ENCODE measurements at regions not wholly inside any gene's neighbourhood (a gene's known extent, or its start where the extent isn't known, plus 50 kb on each side); places are given as distances from the start of the nearest gene placed in this dataset.

- H3K9me3 Mint-ChIP-seq, result no peaks in the 10 kb centered on the region
- no peak for TF ChIP-seq CTCF (IDR thresholded peaks at IDR 0.05; ENCODE audit: unreplicated experiment in 3 of 3)
- peaks cover 18% of the 10 kb centered on the region for H3K4me1 Mint-ChIP-seq
- H3K4me3 Mint-ChIP-seq, result no peak overlapping the region
- no peaks in the 10 kb centered on the region for H3K27me3 Mint-ChIP-seq (ENCODE audit: low read depth)
- peak overlapping the region in 1 of 3 experiments; percentile 10 for H3K27ac Mint-ChIP-seq
- no peaks in the 10 kb centered on the region for H3K36me3 Mint-ChIP-seq (ENCODE audit: low read depth)
Measured at GRCh38 chr4:165707128-165707527, 165.9 kb upstream of the TLL1 start.

GRCh38 chr4:165709516-165709915, 163.5 kb upstream of the TLL1 start:
- no peak overlapping the region for H3K4me3 Mint-ChIP-seq
- peaks cover 18% of the 10 kb centered on the region for H3K4me1 Mint-ChIP-seq
- TF ChIP-seq CTCF (IDR thresholded peaks at IDR 0.05; ENCODE audit: unreplicated experiment in 3 of 3), result no peak
- H3K27me3 Mint-ChIP-seq (ENCODE audit: low read depth), result no peaks in the 10 kb centered on the region
- H3K27ac Mint-ChIP-seq, result peak overlapping the region in 1 of 3 experiments; percentile 72
- no peaks in the 10 kb centered on the region for H3K9me3 Mint-ChIP-seq
- H3K36me3 Mint-ChIP-seq (ENCODE audit: low read depth), result no peaks in the 10 kb centered on the region

- Mint-ChIP-seq H3K4me3 (no peak overlapping the region), H3K36me3 (ENCODE audit: low read depth) (no peaks in the 10 kb centered on the region), H3K4me1 (peaks cover 18% of the 10 kb centered on the region), H3K9me3 (no peaks in the 10 kb centered on the region), H3K27me3 (ENCODE audit: low read depth) (no peaks in the 10 kb centered on the region), H3K27ac (peak overlapping the region in 2 of 3 experiments; percentile 7 to 34)
- TF ChIP-seq CTCF (IDR thresholded peaks at IDR 0.05; ENCODE audit: unreplicated experiment in 3 of 3), result no peak
Measured at GRCh38 chr4:165709973-165710526, 163.0 kb upstream of the TLL1 start.

GRCh38 chr4:165711436-165711835, 161.6 kb upstream of the TLL1 start:
- H3K36me3 Mint-ChIP-seq (ENCODE audit: low read depth), result no peaks in the 10 kb centered on the region
- no peak overlapping the region for H3K27ac Mint-ChIP-seq
- no peak for TF ChIP-seq CTCF (IDR thresholded peaks at IDR 0.05; ENCODE audit: unreplicated experiment in 3 of 3)
- no peak overlapping the region for H3K4me3 Mint-ChIP-seq
- no peaks in the 10 kb centered on the region for H3K27me3 Mint-ChIP-seq (ENCODE audit: low read depth)
- H3K9me3 Mint-ChIP-seq, result no peaks in the 10 kb centered on the region
- H3K4me1 Mint-ChIP-seq, result peaks cover 18% of the 10 kb centered on the region

GRCh38 chr4:165711912-165712311, 161.1 kb upstream of the TLL1 start:
- Mint-ChIP-seq H3K27ac (no peak overlapping the region), H3K27me3 (ENCODE audit: low read depth) (no peaks in the 10 kb centered on the region), H3K4me3 (no peak overlapping the region), H3K36me3 (ENCODE audit: low read depth) (no peaks in the 10 kb centered on the region), H3K4me1 (peaks cover 18% of the 10 kb centered on the region), H3K9me3 (no peaks in the 10 kb centered on the region)
- TF ChIP-seq CTCF (IDR thresholded peaks at IDR 0.05; ENCODE audit: unreplicated experiment in 3 of 3), result no peak

- Mint-ChIP-seq H3K4me1 (peaks cover 8% of the 10 kb centered on the region), H3K27me3 (ENCODE audit: low read depth) (no peaks in the 10 kb centered on the region), H3K9me3 (no peaks in the 10 kb centered on the region), H3K27ac (no peak overlapping the region), H3K4me3 (no peak overlapping the region), H3K36me3 (ENCODE audit: low read depth) (no peaks in the 10 kb centered on the region)
- TF ChIP-seq CTCF (IDR thresholded peaks at IDR 0.05; ENCODE audit: unreplicated experiment in 3 of 3), result no peak
Measured at GRCh38 chr4:165714650-165715049, 158.4 kb upstream of the TLL1 start.
